Dermis blood vessel endothelial cell (primary cell): ENCODE measurements at regions not wholly inside any gene's neighbourhood (a gene's known extent, or its start where the extent isn't known, plus 50 kb on each side); places are given as distances from the start of the nearest gene placed in this dataset.

Source experiments
- DNase-seq: peaks from one replicate; pipeline ENCODE4 v3.0.0; 2010

- DNase-seq: no peak
Measured at GRCh38 chr10:10110844-10111490, 906.7 kb upstream of the CELF2 start.

- DNase-seq: no peak
Measured at GRCh38 chr10:10118131-10118530, 899.5 kb upstream of the CELF2 start.

DNA sequence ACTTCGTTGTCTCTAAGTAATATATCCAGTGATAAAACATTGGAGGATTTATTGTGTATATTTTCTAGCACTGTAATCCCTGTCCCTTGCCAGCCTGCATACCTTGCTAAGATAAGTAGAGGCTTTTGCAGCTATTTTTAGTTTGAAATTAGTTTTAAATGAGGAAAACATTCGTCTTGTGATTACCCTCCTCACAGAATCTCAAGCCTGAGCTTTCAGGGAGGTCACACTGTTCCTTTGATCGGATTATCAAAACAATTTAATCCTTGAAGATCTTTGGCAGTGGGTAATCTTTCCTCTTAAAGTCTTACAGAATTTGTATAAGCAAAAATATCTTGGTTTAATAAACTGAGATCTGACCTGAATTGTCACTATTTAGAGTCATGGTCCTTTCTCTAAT lies 897.0 kb upstream of the CELF2 start:
- no peak for DNase-seq

- no peak for DNase-seq
Measured at GRCh38 chr10:10125676-10126075, 892.0 kb upstream of the CELF2 start.

- DNase-seq: no peak
Measured at GRCh38 chr10:10126218-10126617, 891.5 kb upstream of the CELF2 start.

DNA sequence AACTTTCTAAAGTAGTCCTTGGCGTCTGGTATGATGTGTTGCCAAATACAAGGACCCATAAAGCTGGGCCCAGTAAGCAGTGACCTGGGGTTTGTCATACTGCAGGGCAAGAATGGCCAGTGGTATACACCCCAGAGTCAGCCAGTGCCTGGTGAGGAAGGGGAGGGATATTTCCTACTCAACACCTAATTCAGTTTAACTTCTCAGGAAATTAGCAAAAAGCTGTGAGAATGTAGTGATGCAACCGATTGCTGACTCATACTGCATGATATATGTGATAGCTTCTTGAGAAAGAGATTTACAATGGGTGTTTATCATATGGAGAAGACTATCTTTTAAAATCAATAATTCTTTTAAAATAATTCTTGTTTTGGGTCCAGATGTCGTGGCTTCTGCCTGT lies 889.3 kb upstream of the CELF2 start:
- DNase-seq: no peak

- no peak for DNase-seq
Measured at GRCh38 chr10:10130686-10131085, 887.0 kb upstream of the CELF2 start.

DNA sequence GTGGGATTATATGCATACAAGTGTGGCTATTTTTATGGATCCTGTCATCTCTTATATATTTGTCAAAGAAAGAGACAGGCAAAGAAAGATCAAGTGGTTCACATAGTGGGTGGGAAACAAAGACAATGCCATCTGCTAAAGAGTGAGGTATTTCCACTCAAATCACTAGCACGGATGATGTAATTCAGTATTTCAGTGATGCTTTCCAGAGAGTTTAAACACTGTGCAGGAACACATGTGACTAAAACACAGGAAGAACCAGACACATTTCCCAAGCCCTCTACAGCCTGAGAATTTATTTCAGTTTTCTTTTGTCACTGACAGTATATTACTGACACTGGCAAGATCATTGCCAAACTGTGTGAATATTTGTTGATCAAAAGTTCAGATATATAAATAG lies 885.7 kb upstream of the CELF2 start:
- no peak for DNase-seq

- no peak for DNase-seq
Measured at GRCh38 chr10:10133281-10133680, 884.4 kb upstream of the CELF2 start.

GRCh38 chr10:10138685-10139084 lies 879.0 kb upstream of the CELF2 start:
- no peak for DNase-seq

GRCh38 chr10:10141782-10142382 lies 875.8 kb upstream of the CELF2 start:
- DNase-seq: no peak

DNA sequence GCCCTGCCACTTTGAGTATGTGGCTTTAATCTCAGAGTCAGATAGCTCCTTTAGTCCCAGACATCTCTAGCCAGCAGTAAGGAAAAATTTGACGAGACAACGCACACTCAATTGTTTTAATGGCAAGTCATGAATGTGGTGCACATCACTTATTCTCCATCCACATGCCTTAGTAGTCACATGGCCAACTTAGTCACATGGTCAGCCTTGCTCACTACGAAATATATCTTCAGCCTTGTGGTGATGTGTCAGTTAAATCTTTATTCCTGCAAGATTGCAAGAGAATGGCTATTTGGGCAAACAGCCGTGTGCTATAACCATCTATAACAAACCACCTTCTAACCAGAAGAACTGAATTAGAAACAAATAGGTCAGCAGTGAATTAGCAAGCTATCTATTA lies 871.1 kb upstream of the CELF2 start:
- DNase-seq: no peak

DNA sequence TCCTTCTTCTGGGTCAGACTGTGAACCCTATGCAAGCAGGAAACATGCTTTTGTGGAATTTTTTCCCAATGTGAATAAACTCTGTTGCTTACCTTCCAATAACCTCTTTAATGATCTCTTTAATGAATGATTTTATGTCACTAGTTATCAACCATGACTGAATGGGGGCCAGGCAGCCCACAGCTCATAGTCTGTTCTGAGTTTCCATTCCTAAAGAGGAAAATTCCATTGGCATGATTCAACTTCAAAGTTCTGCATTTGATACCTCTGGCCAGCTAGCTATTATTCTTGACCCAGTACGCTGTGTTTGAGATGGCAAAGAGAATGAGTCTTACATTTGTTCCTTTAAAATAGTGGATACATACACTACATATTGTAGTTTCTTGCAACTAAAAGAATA lies 867.8 kb upstream of the CELF2 start:
- no peak for DNase-seq

GRCh38 chr10:10156917-10157600 lies 860.6 kb upstream of the CELF2 start:
- no peak for DNase-seq

GRCh38 chr10:10160821-10161312 lies 856.8 kb upstream of the CELF2 start:
- DNase-seq: no peak

DNA sequence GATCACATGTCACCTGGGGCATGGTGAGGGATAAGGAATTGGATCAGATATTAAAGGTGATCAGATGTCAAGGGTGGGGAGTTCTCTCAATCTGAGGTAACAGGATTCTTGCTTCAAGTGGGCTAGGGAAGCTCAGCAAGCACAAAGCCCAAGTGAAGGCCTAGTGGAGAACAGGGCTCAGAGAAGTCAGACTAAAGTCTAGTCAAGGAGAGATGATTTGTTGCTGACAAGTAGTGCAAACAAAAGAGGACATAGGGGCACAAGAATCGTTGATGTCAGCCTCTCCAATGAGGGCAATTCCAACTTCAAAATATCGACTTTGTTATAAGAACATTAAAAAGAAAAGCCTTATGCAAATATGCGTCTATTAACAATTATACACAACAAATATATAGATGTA lies 852.8 kb upstream of the CELF2 start:
- no peak for DNase-seq

GRCh38 chr10:10165415-10165814 lies 852.3 kb upstream of the CELF2 start:
- no peak for DNase-seq

GRCh38 chr10:10178476-10178875 lies 839.2 kb upstream of the CELF2 start:
- DNase-seq: no peak

DNA sequence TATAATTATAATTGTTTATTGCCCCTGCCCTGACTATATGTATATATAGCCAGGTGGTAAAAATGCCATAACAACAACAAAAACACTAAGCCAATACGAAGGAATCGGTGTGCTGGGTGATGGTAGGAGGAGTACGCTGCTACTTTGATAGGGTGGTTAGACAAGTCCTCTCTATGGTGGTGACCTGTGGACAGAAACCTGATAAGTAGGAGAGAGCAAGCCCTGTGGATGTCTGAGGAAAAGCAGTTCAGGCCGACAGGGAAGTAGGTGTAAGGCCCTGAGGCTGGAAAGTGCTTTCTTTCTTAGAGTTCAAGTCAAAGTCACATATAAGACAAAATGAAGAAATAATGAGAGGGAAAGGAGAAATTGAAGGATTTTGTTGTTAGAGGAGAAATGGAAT lies 823.8 kb upstream of the CELF2 start:
- no peak for DNase-seq

DNA sequence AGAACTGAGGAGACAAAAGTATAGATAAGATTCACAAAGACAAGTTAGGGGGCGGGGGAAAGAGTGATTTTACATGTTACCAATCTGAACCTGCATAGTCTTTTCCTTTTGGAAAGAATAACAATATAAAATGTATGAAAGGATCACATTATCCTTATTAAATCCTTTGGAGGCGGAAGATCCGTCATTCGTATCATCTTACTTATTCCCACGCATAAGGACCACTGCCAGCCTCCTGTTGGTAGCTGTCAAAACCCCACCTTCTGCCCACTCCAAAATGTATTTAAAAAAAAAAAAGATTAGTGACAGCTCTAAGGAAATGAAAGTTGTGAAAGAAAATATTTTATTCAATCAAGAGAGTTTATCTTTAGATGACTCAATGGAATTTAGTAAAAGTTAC lies 821.0 kb upstream of the CELF2 start:
- DNase-seq: no peak

DNA sequence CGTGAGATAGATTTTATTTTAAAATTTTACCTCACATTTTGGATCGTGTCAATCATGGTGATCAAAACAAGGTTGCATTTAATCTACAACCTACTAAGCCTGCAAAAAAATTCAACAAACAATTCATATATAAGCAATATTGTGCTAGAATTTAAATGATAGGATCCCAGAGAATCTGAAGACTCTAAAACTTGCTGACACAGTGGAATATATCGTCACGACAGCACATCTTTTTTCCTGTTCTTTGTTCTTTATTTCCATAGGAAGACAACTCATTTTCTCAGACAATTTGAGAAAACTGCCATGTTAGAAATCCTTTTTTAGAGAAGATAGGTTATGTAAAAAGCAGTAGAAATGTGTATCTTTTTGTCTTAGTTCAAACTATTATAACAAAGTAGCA lies 820.2 kb upstream of the CELF2 start:
- no peak for DNase-seq

- DNase-seq: no peak
Measured at GRCh38 chr10:10198363-10198762, 819.3 kb upstream of the CELF2 start.

GRCh38 chr10:10204415-10204814 lies 813.3 kb upstream of the CELF2 start:
- no peak for DNase-seq

- no peak for DNase-seq
Measured at GRCh38 chr10:10205906-10206305, 811.8 kb upstream of the CELF2 start.
